ENCODE measurements at regions not wholly inside any gene's neighbourhood (a gene's known extent, or its start where the extent isn't known, plus 50 kb on each side); places are given as distances from the start of the nearest gene placed in this dataset.

- Histone ChIP-seq H3K9me3 (ENCODE audit: control insufficient read depth in 2 of 3, insufficient read depth in 1 of 3, low read length in 3 of 3) (no peaks in the 10 kb centered on the region), H3K9ac (ENCODE audit: low read length in 3 of 3) (no peak overlapping the region), H3K4me3 (ENCODE audit: low read length in 3 of 3) (no peak overlapping the region), H3K27me3 (ENCODE audit: control insufficient read depth, insufficient read depth, low read length) (no peaks in the 10 kb centered on the region), H3K4me1 (ENCODE audit: control insufficient read depth in 2 of 3, insufficient read depth in 2 of 3, low read depth in 1 of 3, low read length in 3 of 3) (no peaks in the 10 kb centered on the region), H3K27ac (ENCODE audit: low read depth in 2 of 2, low read length in 2 of 2) (no peak overlapping the region), H3K36me3 (ENCODE audit: control insufficient read depth in 2 of 3, insufficient read depth in 3 of 3, low read length in 3 of 3) (no peaks in the 10 kb centered on the region)
- FAIRE-seq (no peak), DNase-seq (no peak)
- TF ChIP-seq, protein P1, sequence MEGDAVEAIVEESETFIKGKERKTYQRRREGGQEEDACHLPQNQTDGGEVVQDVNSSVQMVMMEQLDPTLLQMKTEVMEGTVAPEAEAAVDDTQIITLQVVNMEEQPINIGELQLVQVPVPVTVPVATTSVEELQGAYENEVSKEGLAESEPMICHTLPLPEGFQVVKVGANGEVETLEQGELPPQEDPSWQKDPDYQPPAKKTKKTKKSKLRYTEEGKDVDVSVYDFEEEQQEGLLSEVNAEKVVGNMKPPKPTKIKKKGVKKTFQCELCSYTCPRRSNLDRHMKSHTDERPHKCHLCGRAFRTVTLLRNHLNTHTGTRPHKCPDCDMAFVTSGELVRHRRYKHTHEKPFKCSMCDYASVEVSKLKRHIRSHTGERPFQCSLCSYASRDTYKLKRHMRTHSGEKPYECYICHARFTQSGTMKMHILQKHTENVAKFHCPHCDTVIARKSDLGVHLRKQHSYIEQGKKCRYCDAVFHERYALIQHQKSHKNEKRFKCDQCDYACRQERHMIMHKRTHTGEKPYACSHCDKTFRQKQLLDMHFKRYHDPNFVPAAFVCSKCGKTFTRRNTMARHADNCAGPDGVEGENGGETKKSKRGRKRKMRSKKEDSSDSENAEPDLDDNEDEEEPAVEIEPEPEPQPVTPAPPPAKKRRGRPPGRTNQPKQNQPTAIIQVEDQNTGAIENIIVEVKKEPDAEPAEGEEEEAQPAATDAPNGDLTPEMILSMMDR (IDR thresholded peaks at IDR 0.05; ENCODE audit: borderline replicate concordance, extremely low read depth, insufficient read depth): no peak
- intact Hi-C loops (cut with DNase I): no loop called here
Observed at GRCh38 chr1:56137521-56138505, 441.6 kb downstream of the PLPP3 start.

- FAIRE-seq: no peak
Observed at GRCh38 chr1:56137090-56137489, 442.3 kb downstream of the PLPP3 start.

DNA sequence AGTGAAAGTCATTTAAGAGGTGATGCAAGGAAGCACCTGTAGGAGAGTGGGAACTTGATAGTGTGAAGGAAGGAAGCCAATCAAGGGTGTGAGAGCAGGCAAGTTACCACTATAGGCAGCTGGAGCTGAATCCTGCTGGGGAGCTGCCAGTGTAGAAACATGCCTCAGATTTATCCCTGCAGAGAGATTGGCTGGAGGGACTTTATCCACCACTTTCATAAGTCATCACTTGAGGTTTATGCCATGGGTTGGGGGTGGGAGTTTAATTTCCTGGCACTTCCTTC, 443.6 kb downstream of the PLPP3 start:
- Histone ChIP-seq H3K27ac (ENCODE audit: low read depth in 2 of 2, low read length in 2 of 2) (no peak overlapping the region), H3K4me1 (ENCODE audit: control insufficient read depth in 2 of 3, insufficient read depth in 2 of 3, low read depth in 1 of 3, low read length in 3 of 3) (no peaks in the 10 kb centered on the region), H3K27me3 (ENCODE audit: control insufficient read depth, insufficient read depth, low read length) (no peaks in the 10 kb centered on the region), H3K9ac (ENCODE audit: low read length in 3 of 3) (no peak overlapping the region), H3K4me3 (ENCODE audit: low read length in 3 of 3) (no peak overlapping the region), H3K36me3 (ENCODE audit: control insufficient read depth in 2 of 3, insufficient read depth in 3 of 3, low read length in 3 of 3) (no peaks in the 10 kb centered on the region), H3K9me3 (ENCODE audit: control insufficient read depth in 2 of 3, insufficient read depth in 1 of 3, low read length in 3 of 3) (no peaks in the 10 kb centered on the region)
- DNase-seq (no peak), FAIRE-seq (no peak)
- intact Hi-C loops (cut with DNase I): no loop called here
- TF ChIP-seq, protein P1 (IDR thresholded peaks at IDR 0.05; ENCODE audit: borderline replicate concordance, extremely low read depth, insufficient read depth): no peak

More at GRCh38 chr1:56137090-56137489, 442.3 kb downstream of the PLPP3 start:
- H3K27ac ChIP-seq (ENCODE audit: low read depth in 2 of 2, low read length in 2 of 2): no peak overlapping the region
- H3K9ac ChIP-seq (ENCODE audit: low read length in 3 of 3): no peak overlapping the region
- DNase-seq: no peak
- no peaks in the 10 kb centered on the region for H3K36me3 ChIP-seq (ENCODE audit: control insufficient read depth in 2 of 3, insufficient read depth in 3 of 3, low read length in 3 of 3)
- H3K4me3 ChIP-seq (ENCODE audit: low read length in 3 of 3): no peak overlapping the region
- intact Hi-C loops (cut with DNase I): no loop called here
- TF ChIP-seq, protein P1 (IDR thresholded peaks at IDR 0.05; ENCODE audit: borderline replicate concordance, extremely low read depth, insufficient read depth): no peak
- H3K27me3 ChIP-seq (ENCODE audit: control insufficient read depth, insufficient read depth, low read length): no peaks in the 10 kb centered on the region
- no peaks in the 10 kb centered on the region for H3K4me1 ChIP-seq (ENCODE audit: control insufficient read depth in 2 of 3, insufficient read depth in 2 of 3, low read depth in 1 of 3, low read length in 3 of 3)
- H3K9me3 ChIP-seq (ENCODE audit: control insufficient read depth in 2 of 3, insufficient read depth in 1 of 3, low read length in 3 of 3): no peaks in the 10 kb centered on the region

Data from kidney (tissue), 13 donors.